H1 (cell line): ENCODE measurements at regions not wholly inside any gene's neighbourhood (a gene's known extent, or its start where the extent isn't known, plus 50 kb on each side); places are given as distances from the start of the nearest gene placed in this dataset.

Experiments
- BACH1 ChIP-seq: IDR thresholded peaks from 2 replicates; pipeline ENCODE4 v1.6.1; 2012; ENCODE audit warnings: low read length, improper control_type of control experiment
- CHD1 ChIP-seq: IDR thresholded peaks from 2 replicates; pipeline ENCODE4 v1.6.1; 2012; ENCODE audit warnings: low read depth, low read length, improper control_type of control experiment
- CREB1 ChIP-seq: IDR thresholded peaks from 2 replicates; pipeline ENCODE4 v1.6.1; 2012; ENCODE audit warnings: inconsistent platforms
- GTF2F1 ChIP-seq: IDR thresholded peaks from 2 replicates; pipeline ENCODE4 v1.6.1; 2012; ENCODE audit warnings: low read depth, low read length, improper control_type of control experiment, borderline replicate concordance
- MAX ChIP-seq: IDR thresholded peaks from 2 replicates; pipeline ENCODE4 v1.6.1; 2012; ENCODE audit warnings: inconsistent platforms
- SAP30 ChIP-seq: fragments of 300-600 bp; sonication (generic); IDR thresholded peaks from 2 replicates; pipeline ENCODE4 v1.7.1; 2012; ENCODE audit warnings: low read length, moderate library complexity, mild to moderate bottlenecking, inconsistent platforms; ENCODE audit not compliant: insufficient read depth, insufficient replicate concordance
- SIN3A ChIP-seq, 2 experiments: IDR thresholded peaks in 1 of 2; conservative IDR thresholded peaks in 1 of 2; 2 replicates each; pipeline ENCODE4 v1.6.1; 2011 to 2012; ENCODE audit warnings: low read length in 2 of 2, improper control_type of control experiment in 1 of 2, low read depth in 1 of 2, mild to moderate bottlenecking in 1 of 2
- TAF1 ChIP-seq: IDR thresholded peaks from 2 replicates; pipeline ENCODE4 v1.6.1; 2011; ENCODE audit warnings: mild to moderate bottlenecking, low read depth, low read length
- TBP ChIP-seq: IDR thresholded peaks from 2 replicates; pipeline ENCODE4 v1.6.1; 2011; ENCODE audit warnings: low read depth, low read length, improper control_type of control experiment

GRCh38 chr6:27809939-27810767, 102.0 kb downstream of the OR2B2 start (continued):
- TF ChIP-seq BACH1 (no peak), CHD1 (peak; percentile 82), SAP30 (peak; percentile 48), GTF2F1 (peak; percentile 97), TAF1 (peak; percentile 98), CREB1 (no peak), SIN3A (conservative IDR thresholded peaks at IDR 0.05 in 1 of 2, IDR thresholded peaks at IDR 0.05 in 1 of 2; ENCODE audit: low read depth in 1 of 2, low read length in 2 of 2) (peak in 1 of 2 experiments; percentile 81; a peak in 2 of 4 replicates), MAX (peak; percentile 29; the same call in 1 of the 2 replicates), TBP (peak; percentile 98)
